AG08395 (cell line): ENCODE measurements at regions not wholly inside any gene's neighbourhood (a gene's known extent, or its start where the extent isn't known, plus 50 kb on each side); places are given as distances from the start of the nearest gene placed in this dataset.
A peak's percentile ranks its signal among the peaks of the same experiment; 100 is the strongest.

ENCODE experiments used
- DNase-seq: peaks from one replicate; pipeline ENCODE4 v3.0.0; 2012; ENCODE audit warnings: mixed read lengths, low spot score

GRCh38 chr6:126148853-126149252, 162.5 kb downstream of the TRMT11 start:
- DNase-seq: no peak

- no peak for DNase-seq
Observed at GRCh38 chr6:126152372-126152745, 166.0 kb downstream of the TRMT11 start.

- peak; percentile 41 for DNase-seq
Observed at GRCh38 chr6:126153661-126154060, 167.3 kb downstream of the TRMT11 start.

GRCh38 chr6:126156973-126157372, 170.6 kb downstream of the TRMT11 start:
- DNase-seq: no peak

- no peak for DNase-seq
Observed at GRCh38 chr6:126167726-126168125, 172.2 kb upstream of the CENPW start.

- no peak for DNase-seq
Observed at GRCh38 chr6:126170433-126170832, 169.5 kb upstream of the CENPW start.

GRCh38 chr6:126170978-126171382, 168.9 kb upstream of the CENPW start:
- DNase-seq: no peak

- DNase-seq: no peak
Observed at GRCh38 chr6:126172131-126172530, 167.8 kb upstream of the CENPW start.

- DNase-seq: no peak
Observed at GRCh38 chr6:126173265-126173664, 166.7 kb upstream of the CENPW start.

- DNase-seq: no peak
Observed at GRCh38 chr6:126174697-126175096, 165.2 kb upstream of the CENPW start.

- no peak for DNase-seq
Observed at GRCh38 chr6:126175251-126175650, 164.7 kb upstream of the CENPW start.

- DNase-seq: no peak
Observed at GRCh38 chr6:126176282-126176681, 163.6 kb upstream of the CENPW start.

GRCh38 chr6:126180585-126180984, 159.3 kb upstream of the CENPW start:
- DNase-seq: peak; percentile 53

GRCh38 chr6:126181173-126181741, 158.7 kb upstream of the CENPW start:
- DNase-seq: no peak

GRCh38 chr6:126181890-126182289, 158.0 kb upstream of the CENPW start:
- no peak for DNase-seq

GRCh38 chr6:126182650-126183311, 157.1 kb upstream of the CENPW start:
- DNase-seq: no peak

- DNase-seq: no peak
Observed at GRCh38 chr6:126185774-126186173, 154.1 kb upstream of the CENPW start.

- DNase-seq: no peak
Observed at GRCh38 chr6:126188279-126188909, 151.5 kb upstream of the CENPW start.

GRCh38 chr6:126195625-126196236, 144.2 kb upstream of the CENPW start:
- no peak for DNase-seq

GRCh38 chr6:126198631-126199030, 141.3 kb upstream of the CENPW start:
- no peak for DNase-seq

GRCh38 chr6:126199466-126199865, 140.4 kb upstream of the CENPW start:
- DNase-seq: no peak

GRCh38 chr6:126202707-126203106, 137.2 kb upstream of the CENPW start:
- no peak for DNase-seq

GRCh38 chr6:126204126-126204525, 135.8 kb upstream of the CENPW start:
- DNase-seq: no peak
